HG03342 (cell line): ENCODE measurements at regions not wholly inside any gene's neighbourhood (a gene's known extent, or its start where the extent isn't known, plus 50 kb on each side); places are given as distances from the start of the nearest gene placed in this dataset.
"Not testable (repeated sequence)": the region's sequence is repeated elsewhere in the genome, so short reads cannot be mapped to it uniquely, and the experiment has no call there.

Source experiments
- ATAC-seq: cut with Tn5 transposase; IDR thresholded peaks from one replicate; pipeline ENCODE4 v1.9.1; 2021; ENCODE audit warnings: mild to moderate bottlenecking, moderate library complexity; ENCODE audit not compliant: unreplicated experiment

- ATAC-seq = no peak
These were observed 243.3 kb upstream of the RNF32 start for GRCh38 chr7:156397249-156397648.

DNA sequence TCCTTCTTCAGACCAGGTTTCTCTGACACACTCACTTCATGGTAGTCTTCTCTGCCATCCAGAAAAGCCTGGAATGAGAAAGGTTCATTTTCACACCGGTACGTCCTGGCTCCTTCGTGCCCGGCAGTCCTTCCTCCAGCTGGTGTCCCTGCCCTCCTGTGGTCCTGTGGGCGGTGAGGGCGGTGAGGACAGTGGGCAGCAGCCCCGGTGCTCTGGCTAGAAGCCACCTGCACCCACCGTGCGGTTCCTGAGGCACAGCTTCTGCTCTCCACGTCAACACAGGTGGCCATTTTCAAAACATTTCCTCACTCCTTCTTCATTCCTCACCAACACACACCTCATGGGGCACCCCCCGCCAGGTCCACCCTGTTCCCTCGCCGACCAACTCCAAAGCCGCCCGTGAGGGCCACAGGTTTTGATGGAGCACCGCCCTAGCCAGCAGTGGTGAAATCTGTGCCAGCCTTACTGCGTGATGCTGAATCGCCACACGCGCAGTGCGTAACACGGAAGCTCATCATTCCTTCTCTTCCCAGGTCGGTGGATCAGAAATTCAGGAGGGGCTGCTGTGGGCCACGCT lies 251.4 kb upstream of the RNF32 start:
- no peak for ATAC-seq

- ATAC-seq = no peak
These were observed 254.5 kb upstream of the RNF32 start for GRCh38 chr7:156386097-156386496.

- ATAC-seq = no peak
These were observed 255.9 kb upstream of the RNF32 start for GRCh38 chr7:156384706-156385105.

GRCh38 chr7:156383526-156383925 lies 257.0 kb upstream of the RNF32 start:
- ATAC-seq = no peak

DNA sequence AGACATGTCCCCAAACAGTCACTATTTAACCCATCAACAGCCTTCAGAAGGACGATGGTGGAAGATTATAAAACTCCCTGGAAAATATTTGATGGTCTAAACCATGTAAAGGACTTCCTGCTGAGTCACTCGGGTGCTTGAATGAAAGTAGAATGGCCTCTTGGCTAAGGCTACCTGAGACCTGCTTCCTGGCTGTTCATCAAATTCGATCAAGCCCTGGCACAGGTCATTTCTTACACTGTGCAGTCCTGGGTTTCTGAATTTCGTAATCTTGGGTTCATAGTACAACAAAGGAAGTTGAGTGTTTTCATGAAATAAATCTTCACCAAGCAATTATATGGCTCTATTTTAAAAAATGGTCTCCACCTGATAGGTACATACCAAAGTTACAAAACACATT lies 260.3 kb upstream of the RNF32 start:
- ATAC-seq = no peak

GRCh38 chr7:156379324-156380070 lies 261.1 kb upstream of the RNF32 start:
- no peak for ATAC-seq

- no peak for ATAC-seq
These were observed 261.8 kb upstream of the RNF32 start for GRCh38 chr7:156378806-156379205.

- ATAC-seq = no peak
These were observed 264.3 kb upstream of the RNF32 start for GRCh38 chr7:156376317-156376716.

DNA sequence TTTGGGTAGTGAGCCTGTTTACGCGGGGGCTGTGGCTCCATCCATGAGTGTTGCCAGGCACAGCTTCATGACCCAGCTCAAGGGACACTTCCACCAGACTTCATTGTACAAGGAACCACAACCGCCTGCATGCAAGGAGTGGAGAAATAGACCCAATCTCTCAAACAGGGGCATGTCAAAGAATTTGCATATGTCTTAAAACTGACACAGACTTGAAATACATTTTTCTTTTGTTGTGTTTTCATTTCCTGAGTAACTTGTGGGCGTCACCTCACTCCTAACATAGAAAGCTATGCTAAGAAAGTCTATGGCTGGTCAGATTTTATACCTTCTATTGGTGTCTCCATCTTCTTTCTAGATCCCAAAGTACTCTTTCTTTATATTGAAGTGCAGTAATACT lies 266.2 kb upstream of the RNF32 start:
- no peak for ATAC-seq

DNA sequence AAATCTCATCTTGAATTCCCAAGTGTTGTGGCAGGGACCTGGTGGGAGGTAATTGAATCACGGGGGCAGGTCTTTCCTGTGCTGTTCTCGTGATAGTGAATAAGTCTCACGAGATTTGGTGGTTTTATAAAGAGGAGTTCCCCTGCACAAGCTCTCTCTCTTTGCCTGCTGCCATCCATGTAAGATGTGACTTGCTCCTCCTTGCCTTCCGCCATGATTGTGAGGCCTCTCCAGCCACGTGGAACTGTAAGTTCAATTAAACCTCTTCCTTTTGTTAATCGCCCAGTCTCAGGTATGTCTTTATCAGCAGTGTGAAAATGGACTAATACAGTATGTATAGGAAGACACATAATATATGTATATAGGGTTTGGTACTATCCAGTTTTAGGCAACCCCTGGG lies 270.6 kb upstream of the RNF32 start:
- ATAC-seq = not testable (repeated sequence)

- no peak for ATAC-seq
These were observed 272.3 kb upstream of the RNF32 start for GRCh38 chr7:156368053-156368843.

GRCh38 chr7:156363751-156364150 lies 276.8 kb upstream of the RNF32 start:
- ATAC-seq = no peak

GRCh38 chr7:156360835-156361234 lies 279.7 kb upstream of the RNF32 start:
- ATAC-seq = no peak

GRCh38 chr7:156356551-156356950 lies 284.0 kb upstream of the RNF32 start:
- ATAC-seq = no peak

GRCh38 chr7:156353352-156353751 lies 287.2 kb upstream of the RNF32 start:
- ATAC-seq = no peak

- ATAC-seq = not testable (repeated sequence)
These were observed 292.8 kb upstream of the RNF32 start for GRCh38 chr7:156347703-156348248.

GRCh38 chr7:156347132-156347531 lies 293.4 kb upstream of the RNF32 start:
- ATAC-seq = no peak

DNA sequence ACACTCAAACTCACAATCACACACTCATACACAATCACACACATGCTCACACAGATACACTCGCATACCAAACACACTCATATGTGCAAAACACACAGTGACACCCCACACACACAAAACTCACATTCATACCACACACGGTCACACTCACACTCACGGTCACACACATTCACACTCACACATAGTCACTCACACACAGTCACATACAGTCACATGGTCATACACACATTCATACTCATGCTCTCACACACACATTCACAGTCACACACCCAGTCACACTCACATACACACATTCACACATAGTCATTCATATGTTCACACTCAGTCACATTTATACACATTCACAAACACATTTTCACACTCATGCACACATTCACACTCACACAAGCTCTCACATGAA lies 296.0 kb upstream of the RNF32 start:
- no peak for ATAC-seq

GRCh38 chr7:156334636-156335035 lies 305.9 kb upstream of the RNF32 start:
- no peak for ATAC-seq

GRCh38 chr7:156327916-156328315 lies 312.7 kb upstream of the RNF32 start:
- ATAC-seq = no peak

DNA sequence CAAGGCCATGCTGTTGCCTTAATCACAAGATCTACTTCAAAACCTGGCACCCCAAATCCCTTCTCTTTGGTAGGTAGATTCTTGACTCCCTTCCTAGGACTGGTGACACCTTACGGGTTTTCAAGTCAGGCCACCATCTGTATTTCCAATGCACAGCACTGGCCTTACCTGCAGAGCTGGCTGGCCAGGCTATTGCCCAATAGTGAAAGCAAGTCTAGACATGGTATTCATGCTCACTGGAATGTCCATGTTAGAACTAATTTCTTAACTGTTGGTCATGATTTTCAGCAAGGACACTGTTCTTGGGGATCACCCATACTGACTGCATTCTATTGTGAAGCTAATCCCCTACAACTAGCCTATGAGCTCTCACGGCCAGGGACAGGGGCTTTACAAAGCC lies 313.1 kb upstream of the RNF32 start:
- no peak for ATAC-seq
